ENCODE measurements at regions not wholly inside any gene's neighbourhood (a gene's known extent, or its start where the extent isn't known, plus 50 kb on each side); places are given as distances from the start of the nearest gene placed in this dataset.
A peak's percentile ranks its signal among the peaks of the same experiment; 100 is the strongest.

DNA sequence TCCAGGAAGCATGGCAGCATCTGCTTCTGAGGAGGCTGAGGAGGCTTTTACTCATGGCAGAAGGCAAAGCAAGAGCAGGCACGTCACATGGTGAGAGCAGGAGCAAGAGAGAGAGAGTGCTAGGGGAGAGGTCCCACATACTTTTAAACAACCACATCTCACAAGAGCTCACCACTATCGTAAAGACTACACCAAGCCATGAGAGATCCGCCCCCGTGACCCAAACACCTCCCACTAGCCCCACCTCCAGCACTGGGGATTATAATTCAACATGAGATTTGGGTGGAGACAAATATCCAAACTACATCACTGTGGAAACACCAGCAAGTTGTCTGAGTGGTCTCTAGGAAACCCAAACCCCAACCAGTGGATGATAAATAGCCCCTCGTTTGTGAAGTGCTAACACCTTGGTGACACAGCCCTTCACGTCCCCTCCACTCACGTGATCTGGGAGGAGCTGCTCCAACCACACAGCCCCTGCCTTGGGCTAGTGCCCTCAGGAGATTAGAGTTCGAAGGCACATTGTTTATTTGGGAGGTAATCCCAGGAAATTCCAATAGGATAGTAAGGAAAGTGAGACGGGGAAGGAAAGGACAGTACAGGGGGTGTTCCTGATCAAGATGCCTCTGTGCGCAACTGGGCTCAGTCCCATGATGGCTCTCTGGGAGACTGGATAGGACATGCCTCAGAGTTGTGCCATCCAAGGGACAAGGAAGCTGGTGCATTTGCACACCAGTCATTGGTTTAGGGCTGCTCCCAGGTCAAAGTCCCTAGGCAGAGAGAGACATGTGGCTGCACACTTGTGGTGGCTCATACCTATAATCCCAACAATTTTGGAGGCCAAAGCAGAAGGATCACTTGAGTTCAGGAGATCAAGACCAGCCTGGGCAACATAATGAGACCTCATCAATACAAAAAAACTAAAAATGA, 80.6 kb upstream of the CTNNB1 start:
- H3K9me3 ChIP-seq = no peaks in the 10 kb centered on the region
- H3K4me1 ChIP-seq = peaks cover 5 to 36% (median 22%) of the 10 kb centered on the region in 12 donors
- intact Hi-C loops (cut with DNase I) = loop anchor here in 4 of 10 donors (5.0 kb wide), 2 partner anchors 79 to 146 kb away; partner anchors contain the start of gene CTNNB1 (in 4 of the 4)
- no peaks in the 10 kb centered on the region for H3K36me3 ChIP-seq
- no peaks in the 10 kb centered on the region for H3K27me3 ChIP-seq
- no peak overlapping the region for H3K4me3 ChIP-seq
- TF ChIP-seq POLR2A (IDR thresholded peaks at IDR 0.05) = no peak
- TF ChIP-seq, protein P1, sequence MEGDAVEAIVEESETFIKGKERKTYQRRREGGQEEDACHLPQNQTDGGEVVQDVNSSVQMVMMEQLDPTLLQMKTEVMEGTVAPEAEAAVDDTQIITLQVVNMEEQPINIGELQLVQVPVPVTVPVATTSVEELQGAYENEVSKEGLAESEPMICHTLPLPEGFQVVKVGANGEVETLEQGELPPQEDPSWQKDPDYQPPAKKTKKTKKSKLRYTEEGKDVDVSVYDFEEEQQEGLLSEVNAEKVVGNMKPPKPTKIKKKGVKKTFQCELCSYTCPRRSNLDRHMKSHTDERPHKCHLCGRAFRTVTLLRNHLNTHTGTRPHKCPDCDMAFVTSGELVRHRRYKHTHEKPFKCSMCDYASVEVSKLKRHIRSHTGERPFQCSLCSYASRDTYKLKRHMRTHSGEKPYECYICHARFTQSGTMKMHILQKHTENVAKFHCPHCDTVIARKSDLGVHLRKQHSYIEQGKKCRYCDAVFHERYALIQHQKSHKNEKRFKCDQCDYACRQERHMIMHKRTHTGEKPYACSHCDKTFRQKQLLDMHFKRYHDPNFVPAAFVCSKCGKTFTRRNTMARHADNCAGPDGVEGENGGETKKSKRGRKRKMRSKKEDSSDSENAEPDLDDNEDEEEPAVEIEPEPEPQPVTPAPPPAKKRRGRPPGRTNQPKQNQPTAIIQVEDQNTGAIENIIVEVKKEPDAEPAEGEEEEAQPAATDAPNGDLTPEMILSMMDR (IDR thresholded peaks at IDR 0.05) = no peak
- 84 to 88% (median 85%) methylated on average over 10 of the region's 10 CpGs for WGBS, 4 donors
- no peak for DNase-seq
- peak overlapping the region in 2 of 12 donors; percentile 68 to 69 for H3K27ac ChIP-seq
- ATAC-seq = no peak

DNA sequence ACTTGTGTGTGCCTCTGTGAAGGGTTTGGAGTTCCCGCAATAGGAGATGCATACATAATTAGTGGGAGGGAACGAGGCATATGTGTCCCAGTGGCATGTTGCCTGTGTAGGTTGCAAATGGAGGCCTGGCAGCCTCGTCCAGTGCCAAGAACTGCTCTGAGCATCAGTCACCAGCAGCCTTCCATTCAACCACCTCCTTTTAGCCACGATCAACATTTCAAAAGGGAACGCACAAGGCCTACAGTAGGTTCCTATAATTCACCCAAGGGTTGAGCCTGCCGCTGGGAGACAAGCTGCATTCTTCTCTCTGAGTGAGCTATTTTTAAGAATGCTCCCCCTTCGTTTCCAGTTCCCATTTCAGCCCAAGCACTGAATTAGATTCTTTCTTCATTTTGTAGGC, 78.8 kb upstream of the CTNNB1 start:
- Histone ChIP-seq H3K4me1 (peaks cover 5 to 36% (median 22%) of the 10 kb centered on the region in 12 donors), H3K4me3 (no peak overlapping the region), H3K9me3 (peaks cover 0 to 8% (median 1%) of the 10 kb centered on the region in 12 donors), H3K27ac (peak overlapping the region in 11 of 12 donors; percentile 11 to 71 (median 35)), H3K36me3 (no peaks in the 10 kb centered on the region), H3K27me3 (no peaks in the 10 kb centered on the region)
- 43 to 58% (median 47%) methylated on average over 7 of the region's 7 CpGs for WGBS, 4 donors
- intact Hi-C loops (cut with DNase I) = no loop called here
- DNase-seq (peak in 1 of 5 donors; percentile 21), ATAC-seq (no peak)
- TF ChIP-seq, protein P1 (IDR thresholded peaks at IDR 0.05) = no peak
- no peak for TF ChIP-seq POLR2A (IDR thresholded peaks at IDR 0.05)

DNA sequence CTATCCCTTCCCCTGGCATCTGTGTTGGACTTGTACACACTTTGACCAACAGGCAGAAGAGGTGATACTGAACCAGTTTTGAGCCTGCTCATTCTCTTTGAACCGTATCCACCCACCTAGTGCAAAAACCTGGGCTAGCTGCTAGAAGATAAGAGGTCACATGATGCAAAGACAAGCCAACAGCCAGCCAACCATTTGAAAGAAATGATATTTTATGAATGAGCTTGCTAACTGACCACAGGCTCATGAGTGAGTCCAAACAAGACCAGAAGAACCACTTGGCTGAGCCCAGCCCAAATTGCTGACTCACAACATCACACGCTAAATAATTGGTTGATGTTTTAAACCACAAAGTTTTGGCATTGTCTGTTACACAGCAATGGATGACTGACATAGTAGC, 74.0 kb upstream of the CTNNB1 start:
- no peak for DNase-seq
- Histone ChIP-seq H3K27ac (no peak overlapping the region), H3K4me1 (peaks cover 0 to 12% (median 6%) of the 10 kb centered on the region in 12 donors), H3K36me3 (no peaks in the 10 kb centered on the region), H3K9me3 (peaks cover 0 to 34% (median 17%) of the 10 kb centered on the region in 12 donors), H3K4me3 (no peak overlapping the region), H3K27me3 (no peaks in the 10 kb centered on the region)
- WGBS, 4 donors = 94 to 95% (median 94%) methylated on average over 2 of the region's 2 CpGs
- no peak for TF ChIP-seq POLR2A (IDR thresholded peaks at IDR 0.05)
- TF ChIP-seq, protein P1 (IDR thresholded peaks at IDR 0.05) = no peak
- intact Hi-C loops (cut with DNase I) = no loop called here
- ATAC-seq = no peak

DNA sequence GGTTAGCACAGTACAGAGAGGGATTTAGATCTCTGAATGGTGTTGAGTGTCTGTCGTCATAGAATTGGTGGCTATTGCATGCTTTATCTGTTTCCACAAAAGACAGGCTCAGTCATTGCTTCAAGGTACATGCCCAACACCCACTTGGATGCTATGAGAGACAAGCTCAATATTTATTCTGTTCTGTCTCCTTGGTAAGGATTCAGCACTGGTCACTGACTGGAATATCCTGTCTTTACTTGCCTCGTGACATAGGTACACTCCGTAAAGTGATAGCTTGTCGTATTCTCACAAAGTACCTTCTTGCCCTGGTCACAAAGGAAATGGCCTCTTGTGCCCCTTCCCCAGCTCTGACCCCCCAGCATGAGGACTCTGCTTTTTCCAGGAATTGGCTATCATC, 72.8 kb upstream of the CTNNB1 start:
- Histone ChIP-seq H3K27me3 (no peaks in the 10 kb centered on the region), H3K27ac (no peak overlapping the region), H3K36me3 (no peaks in the 10 kb centered on the region), H3K9me3 (peaks cover 0 to 41% (median 17%) of the 10 kb centered on the region in 12 donors), H3K4me3 (no peak overlapping the region), H3K4me1 (peaks cover 0 to under 1% (median 0%) of the 10 kb centered on the region in 12 donors)
- 96 to 99% (median 97%) methylated on average over 4 of the region's 4 CpGs for WGBS, 4 donors
- DNase-seq (no peak), ATAC-seq (no peak)
- intact Hi-C loops (cut with DNase I) = no loop called here
- TF ChIP-seq, protein P1 (IDR thresholded peaks at IDR 0.05) = no peak
- TF ChIP-seq POLR2A (IDR thresholded peaks at IDR 0.05) = no peak

Measured in heart left ventricle (tissue), 16 donors.